ENCODE measurements at regions not wholly inside any gene's neighbourhood (a gene's known extent, or its start where the extent isn't known, plus 50 kb on each side); places are given as distances from the start of the nearest gene placed in this dataset.

GRCh38 chr13:81697826-81698225 is 1356.9 kb upstream of the SPRY2 start:
- no peak overlapping the region for H3K4me3 ChIP-seq (ENCODE audit: insufficient read depth, low read length)
- H3K4me1 ChIP-seq (ENCODE audit: insufficient read depth, low read length) = no peaks in the 10 kb centered on the region
- TF ChIP-seq CTCF (IDR thresholded peaks at IDR 0.05; ENCODE audit: extremely low read depth, low read depth, low read length) = no peak
- H3K9me3 ChIP-seq (ENCODE audit: low read depth, low read length) = no peaks in the 10 kb centered on the region
- no peaks in the 10 kb centered on the region for H3K36me3 ChIP-seq (ENCODE audit: insufficient read depth, low read length)
- H4K20me1 ChIP-seq (ENCODE audit: insufficient read depth, low read length) = no peaks in the 10 kb centered on the region
- no peaks in the 10 kb centered on the region for H3K79me2 ChIP-seq (ENCODE audit: insufficient read depth, low read length)
- DNase-seq (ENCODE audit: insufficient read length, low spot score, missing footprints) = no peak
- no peak overlapping the region for H3K27ac ChIP-seq (ENCODE audit: low read depth, low read length)
- H2AFZ ChIP-seq (ENCODE audit: low read length) = no peak overlapping the region
- H3K4me2 ChIP-seq (ENCODE audit: insufficient read depth, low read length) = no peak overlapping the region
- H3K27me3 ChIP-seq (ENCODE audit: insufficient read depth, low read length) = no peaks in the 10 kb centered on the region

GRCh38 chr13:81686877-81687276 is 1346.0 kb upstream of the SPRY2 start:
- DNase-seq (ENCODE audit: insufficient read length, low spot score, missing footprints) = no peak
- H3K9me3 ChIP-seq (ENCODE audit: low read depth, low read length) = no peaks in the 10 kb centered on the region
- no peak overlapping the region for H2AFZ ChIP-seq (ENCODE audit: low read length)
- no peaks in the 10 kb centered on the region for H3K27me3 ChIP-seq (ENCODE audit: insufficient read depth, low read length)
- no peak for TF ChIP-seq CTCF (IDR thresholded peaks at IDR 0.05; ENCODE audit: extremely low read depth, low read depth, low read length)
- H3K4me2 ChIP-seq (ENCODE audit: insufficient read depth, low read length) = no peak overlapping the region
- no peaks in the 10 kb centered on the region for H3K79me2 ChIP-seq (ENCODE audit: insufficient read depth, low read length)
- H3K4me3 ChIP-seq (ENCODE audit: insufficient read depth, low read length) = no peak overlapping the region
- H3K4me1 ChIP-seq (ENCODE audit: insufficient read depth, low read length) = no peaks in the 10 kb centered on the region
- no peak overlapping the region for H3K27ac ChIP-seq (ENCODE audit: low read depth, low read length)
- H3K36me3 ChIP-seq (ENCODE audit: insufficient read depth, low read length) = no peaks in the 10 kb centered on the region
- no peaks in the 10 kb centered on the region for H4K20me1 ChIP-seq (ENCODE audit: insufficient read depth, low read length)

GRCh38 chr13:81683521-81683920 is 1342.6 kb upstream of the SPRY2 start:
- Histone ChIP-seq H3K4me1 (ENCODE audit: insufficient read depth, low read length) (no peaks in the 10 kb centered on the region), H3K27me3 (ENCODE audit: insufficient read depth, low read length) (no peaks in the 10 kb centered on the region), H2AFZ (ENCODE audit: low read length) (no peak overlapping the region), H3K4me2 (ENCODE audit: insufficient read depth, low read length) (no peak overlapping the region), H3K4me3 (ENCODE audit: insufficient read depth, low read length) (no peak overlapping the region), H4K20me1 (ENCODE audit: insufficient read depth, low read length) (no peaks in the 10 kb centered on the region), H3K27ac (ENCODE audit: low read depth, low read length) (no peak overlapping the region), H3K9me3 (ENCODE audit: low read depth, low read length) (no peaks in the 10 kb centered on the region), H3K36me3 (ENCODE audit: insufficient read depth, low read length) (no peaks in the 10 kb centered on the region), H3K79me2 (ENCODE audit: insufficient read depth, low read length) (no peaks in the 10 kb centered on the region)
- DNase-seq (ENCODE audit: insufficient read length, low spot score, missing footprints) = no peak
- TF ChIP-seq CTCF (IDR thresholded peaks at IDR 0.05; ENCODE audit: extremely low read depth, low read depth, low read length) = no peak

GRCh38 chr13:81682081-81682630 is 1341.2 kb upstream of the SPRY2 start:
- Histone ChIP-seq H3K4me2 (ENCODE audit: insufficient read depth, low read length) (no peak overlapping the region), H3K36me3 (ENCODE audit: insufficient read depth, low read length) (no peaks in the 10 kb centered on the region), H3K27ac (ENCODE audit: low read depth, low read length) (no peak overlapping the region), H3K4me3 (ENCODE audit: insufficient read depth, low read length) (no peak overlapping the region), H3K79me2 (ENCODE audit: insufficient read depth, low read length) (no peaks in the 10 kb centered on the region), H3K9me3 (ENCODE audit: low read depth, low read length) (no peaks in the 10 kb centered on the region), H4K20me1 (ENCODE audit: insufficient read depth, low read length) (no peaks in the 10 kb centered on the region), H3K4me1 (ENCODE audit: insufficient read depth, low read length) (no peaks in the 10 kb centered on the region), H2AFZ (ENCODE audit: low read length) (no peak overlapping the region), H3K27me3 (ENCODE audit: insufficient read depth, low read length) (no peaks in the 10 kb centered on the region)
- DNase-seq (ENCODE audit: insufficient read length, low spot score, missing footprints) = no peak
- TF ChIP-seq CTCF (IDR thresholded peaks at IDR 0.05; ENCODE audit: extremely low read depth, low read depth, low read length) = no peak

Data from osteoblast (primary cell).